Neural progenitor cell (in vitro differentiated cells): ENCODE measurements at regions not wholly inside any gene's neighbourhood (a gene's known extent, or its start where the extent isn't known, plus 50 kb on each side); places are given as distances from the start of the nearest gene placed in this dataset.

Experiments
- EZH2 ChIP-seq: fragments of 200-600 bp; sonication (generic); IDR thresholded peaks from 2 replicates; pipeline ENCODE4 v1.6.1; 2017; ENCODE audit warnings: antibody characterized with exemption, mild to moderate bottlenecking, moderate library complexity
- TF ChIP-seq, protein P1 (sequence below): fragments of 200-600 bp; sonication (generic); IDR thresholded peaks from 2 replicates; pipeline ENCODE4 v1.5.1; 2017; ENCODE audit warnings: antibody characterized with exemption, mild to moderate bottlenecking

- TF ChIP-seq, protein P1, sequence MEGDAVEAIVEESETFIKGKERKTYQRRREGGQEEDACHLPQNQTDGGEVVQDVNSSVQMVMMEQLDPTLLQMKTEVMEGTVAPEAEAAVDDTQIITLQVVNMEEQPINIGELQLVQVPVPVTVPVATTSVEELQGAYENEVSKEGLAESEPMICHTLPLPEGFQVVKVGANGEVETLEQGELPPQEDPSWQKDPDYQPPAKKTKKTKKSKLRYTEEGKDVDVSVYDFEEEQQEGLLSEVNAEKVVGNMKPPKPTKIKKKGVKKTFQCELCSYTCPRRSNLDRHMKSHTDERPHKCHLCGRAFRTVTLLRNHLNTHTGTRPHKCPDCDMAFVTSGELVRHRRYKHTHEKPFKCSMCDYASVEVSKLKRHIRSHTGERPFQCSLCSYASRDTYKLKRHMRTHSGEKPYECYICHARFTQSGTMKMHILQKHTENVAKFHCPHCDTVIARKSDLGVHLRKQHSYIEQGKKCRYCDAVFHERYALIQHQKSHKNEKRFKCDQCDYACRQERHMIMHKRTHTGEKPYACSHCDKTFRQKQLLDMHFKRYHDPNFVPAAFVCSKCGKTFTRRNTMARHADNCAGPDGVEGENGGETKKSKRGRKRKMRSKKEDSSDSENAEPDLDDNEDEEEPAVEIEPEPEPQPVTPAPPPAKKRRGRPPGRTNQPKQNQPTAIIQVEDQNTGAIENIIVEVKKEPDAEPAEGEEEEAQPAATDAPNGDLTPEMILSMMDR = no peak
- no peak for TF ChIP-seq EZH2
Observed at GRCh38 chr7:85875398-85875797, 688.5 kb upstream of the SEMA3D start.
